CD4-positive, alpha-beta T cell (primary cell): ENCODE measurements at regions not wholly inside any gene's neighbourhood (a gene's known extent, or its start where the extent isn't known, plus 50 kb on each side); places are given as distances from the start of the nearest gene placed in this dataset.

Experiments used
- ATAC-seq: fragments of 200-7000 bp; cut with Tn5 transposase; one replicate; pipeline ENCODE4 v1.10.0; 2022; ENCODE audit warnings: mild to moderate bottlenecking; ENCODE audit not compliant: poor library complexity
- CTCF ChIA-PET: fragments of 350-600 bp; sonication (Branson Sonifier 250); formaldehyde crosslinking; loops from one replicate; lab custom pipeline; 2021; ENCODE audit warnings: antibody characterized with exemption, inconsistent platforms; lab: Charles Lee
- POLR2A ChIA-PET: fragments of 350-600 bp; sonication (Branson Sonifier 250); formaldehyde crosslinking; loops from one replicate; lab custom pipeline; 2021; ENCODE audit warnings: antibody characterized with exemption, inconsistent platforms; lab: Charles Lee
- DNase-seq, 14 experiments: peaks; one replicate each; pipeline ENCODE4 v3.0.0-alpha.2; 2013 to 2020; ENCODE audit warnings: mixed read lengths in 2 of 14
- H3K27ac ChIP-seq, 2 donors: one replicate each; pipeline versions ENCODE4 v1.5.1 to v1.7.0; 2013; ENCODE audit warnings: low read length in 2 of 2, low read depth in 1 of 2, mild to moderate bottlenecking in 1 of 2
- H3K27me3 ChIP-seq, 2 experiments: 1 replicate in 1 of 2; 2 replicates in 1 of 2; pipeline versions ENCODE4 v1.6.1 to v1.7.0; 2013; ENCODE audit warnings: low read length in 2 of 2, control low read depth in 1 of 2, mild to moderate bottlenecking in 1 of 2, moderate library complexity in 1 of 2; ENCODE audit not compliant: insufficient read depth in 2 of 2, control insufficient read depth in 1 of 2
- H3K36me3 ChIP-seq: one replicate; pipeline ENCODE4 v1.6.1; 2013; ENCODE audit warnings: low read length, control low read depth; ENCODE audit not compliant: insufficient read depth
- H3K4me1 ChIP-seq: one replicate; pipeline ENCODE4 v1.6.1; 2013; ENCODE audit warnings: low read length, control low read depth; ENCODE audit not compliant: insufficient read depth
- H3K4me3 ChIP-seq: one replicate; pipeline ENCODE4 v1.5.1; 2013; ENCODE audit warnings: mild to moderate bottlenecking, low read length, moderate library complexity
- H3K9me3 ChIP-seq, 2 experiments: 1 replicate in 1 of 2; 2 replicates in 1 of 2; pipeline versions ENCODE4 v1.6.1 to v1.7.0; 2013; ENCODE audit warnings: low read length in 2 of 2, mild to moderate bottlenecking in 2 of 2, control low read depth in 1 of 2, moderate library complexity in 1 of 2; ENCODE audit not compliant: control insufficient read depth in 1 of 2, insufficient read depth in 1 of 2
- H3K27ac Mint-ChIP-seq: one replicate; pipeline ENCODE4 v1.8.0; 2020; ENCODE audit warnings: mixed read lengths
- H3K27me3 Mint-ChIP-seq: one replicate; pipeline ENCODE4 v1.8.0; 2021; ENCODE audit warnings: mixed read lengths
- H3K36me3 Mint-ChIP-seq: one replicate; pipeline ENCODE4 v1.8.0; 2021; ENCODE audit warnings: low read depth, mixed read lengths
- H3K4me1 Mint-ChIP-seq: one replicate; pipeline ENCODE4 v1.8.0; 2021; ENCODE audit warnings: low read depth, mixed read lengths
- H3K4me3 Mint-ChIP-seq: one replicate; pipeline ENCODE4 v1.8.0; 2020; ENCODE audit warnings: mild to moderate bottlenecking, mixed read lengths
- H3K9me3 Mint-ChIP-seq: one replicate; pipeline ENCODE4 v1.8.0; 2020; ENCODE audit warnings: mixed read lengths
- CTCF ChIP-seq: fragments of 200-600 bp; IDR thresholded peaks from one replicate; pipeline ENCODE4 v1.8.0; 2022; ENCODE audit warnings: antibody characterized with exemption, mild to moderate bottlenecking
- intact Hi-C, 2 experiments: fragments of 100-400 bp; cut with DNase I in 1 of 2; cut with micrococcal nuclease in 1 of 2; formaldehyde crosslinking; loops; one replicate each; pipeline versions ENCODE4 v1.15.1 to v1.9.0; 2023 to 2025; cut with DNase I, micrococcal nuclease

DNA sequence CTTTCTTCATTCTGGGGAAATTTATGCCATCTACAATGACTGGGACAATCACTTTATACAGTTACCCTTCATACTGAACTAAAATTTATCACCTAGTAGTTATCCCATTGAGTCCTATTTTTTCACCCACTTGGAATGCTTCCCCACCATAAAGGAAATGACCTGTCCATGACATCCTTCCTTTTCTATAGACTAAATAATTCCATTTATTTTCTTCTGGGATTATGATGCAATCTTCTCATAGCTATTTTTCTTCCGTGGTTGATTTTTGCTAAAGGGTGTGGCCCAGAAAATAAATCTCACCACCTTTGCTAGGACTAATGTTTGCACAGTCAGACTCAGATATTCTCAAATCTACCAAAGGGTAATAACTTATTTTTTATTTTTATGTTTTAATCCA is 186.1 kb upstream of the NRXN1 start:
- H3K36me3 ChIP-seq = no peaks in the 10 kb centered on the region
- H3K27ac Mint-ChIP-seq = no peak overlapping the region
- POLR2A ChIA-PET = no interaction called here
- ATAC-seq = no peak
- intact Hi-C loops = no loop called here
- peaks cover 0 to 5% of the 10 kb centered on the region in 2 experiments for H3K9me3 ChIP-seq
- TF ChIP-seq CTCF = no peak
- no peaks in the 10 kb centered on the region for H3K27me3 ChIP-seq
- H3K4me1 ChIP-seq = no peaks in the 10 kb centered on the region
- DNase-seq = no peak
- no peak overlapping the region for H3K4me3 Mint-ChIP-seq
- no peak overlapping the region for H3K4me3 ChIP-seq
- CTCF ChIA-PET = no interaction called here
- H3K36me3 Mint-ChIP-seq = no peaks in the 10 kb centered on the region
- H3K4me1 Mint-ChIP-seq = no peaks in the 10 kb centered on the region
- no peaks in the 10 kb centered on the region for H3K27me3 Mint-ChIP-seq
- no peak overlapping the region for H3K27ac ChIP-seq
- H3K9me3 Mint-ChIP-seq = peaks cover 5% of the 10 kb centered on the region

DNA sequence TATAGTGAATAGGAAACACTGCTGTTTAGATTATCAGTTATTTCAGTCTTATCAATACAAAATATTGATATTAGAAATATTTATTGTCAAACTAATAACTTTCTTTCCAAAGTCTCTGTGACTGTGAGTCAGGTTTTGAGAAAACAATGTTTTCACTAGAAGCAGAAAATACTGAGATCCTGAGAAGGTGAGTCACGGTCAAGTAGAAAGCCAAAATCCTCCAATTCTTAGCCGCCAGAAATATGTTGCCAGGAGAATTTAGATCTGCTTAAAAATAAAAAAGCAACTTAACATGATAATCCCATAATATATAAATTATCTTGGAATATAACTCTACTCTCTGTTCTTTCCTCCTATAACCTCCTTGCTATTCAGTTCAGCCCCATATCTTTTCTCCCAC is 181.9 kb upstream of the NRXN1 start:
- TF ChIP-seq CTCF = no peak
- Histone ChIP-seq H3K9me3 (no peaks in the 10 kb centered on the region), H3K27ac (no peak overlapping the region), H3K4me3 (no peak overlapping the region), H3K36me3 (no peaks in the 10 kb centered on the region), H3K27me3 (no peaks in the 10 kb centered on the region), H3K4me1 (no peaks in the 10 kb centered on the region)
- H3K36me3 Mint-ChIP-seq = no peaks in the 10 kb centered on the region
- no peak overlapping the region for H3K4me3 Mint-ChIP-seq
- H3K4me1 Mint-ChIP-seq = no peaks in the 10 kb centered on the region
- no peaks in the 10 kb centered on the region for H3K27me3 Mint-ChIP-seq
- no peak for ATAC-seq
- intact Hi-C loops = no loop called here
- no peak for DNase-seq
- CTCF ChIA-PET = no interaction called here
- H3K27ac Mint-ChIP-seq = no peak overlapping the region
- H3K9me3 Mint-ChIP-seq = peaks cover 14% of the 10 kb centered on the region
- POLR2A ChIA-PET = no interaction called here

- peaks cover 0 to 5% of the 10 kb centered on the region in 2 experiments for H3K9me3 ChIP-seq
- TF ChIP-seq CTCF = no peak
- no peak overlapping the region for H3K27ac Mint-ChIP-seq
- CTCF ChIA-PET = no interaction called here
- H3K36me3 Mint-ChIP-seq = no peaks in the 10 kb centered on the region
- POLR2A ChIA-PET = no interaction called here
- no peaks in the 10 kb centered on the region for H3K36me3 ChIP-seq
- H3K4me1 Mint-ChIP-seq = no peaks in the 10 kb centered on the region
- peaks cover 14% of the 10 kb centered on the region for H3K9me3 Mint-ChIP-seq
- no peaks in the 10 kb centered on the region for H3K27me3 Mint-ChIP-seq
- H3K4me1 ChIP-seq = no peaks in the 10 kb centered on the region
- no peak overlapping the region for H3K4me3 Mint-ChIP-seq
- ATAC-seq (no peak), DNase-seq (no peak)
- intact Hi-C loops = no loop called here
- H3K27ac ChIP-seq = no peak overlapping the region
- no peak overlapping the region for H3K4me3 ChIP-seq
- H3K27me3 ChIP-seq = no peaks in the 10 kb centered on the region
Observed at GRCh38 chr2:51212374-51212773, 180.4 kb upstream of the NRXN1 start.
